ENCODE measurements at regions not wholly inside any gene's neighbourhood (a gene's known extent, or its start where the extent isn't known, plus 50 kb on each side); places are given as distances from the start of the nearest gene placed in this dataset.

- Mint-ChIP-seq H3K9me3 (peaks cover 13% of the 10 kb centered on the region), H3K4me3 (no peak overlapping the region), H3K36me3 (ENCODE audit: low read depth) (peaks cover 12% of the 10 kb centered on the region), H3K27ac (no peak overlapping the region), H3K4me1 (ENCODE audit: low read depth) (no peaks in the 10 kb centered on the region), H3K27me3 (ENCODE audit: insufficient read depth) (peaks cover 2% of the 10 kb centered on the region; the same call in 1 of the 2 replicates)
- TF ChIP-seq CTCF (IDR thresholded peaks at IDR 0.05): no peak
- no peak for DNase-seq
Measured at GRCh38 chr5:74216012-74216411, 424.5 kb downstream of the ENC1 start.

GRCh38 chr5:74212336-74212735 lies 428.2 kb downstream of the ENC1 start:
- Mint-ChIP-seq H3K27me3 (ENCODE audit: insufficient read depth) (no peaks in the 10 kb centered on the region; the same call in 1 of the 2 replicates), H3K36me3 (ENCODE audit: low read depth) (no peaks in the 10 kb centered on the region), H3K27ac (no peak overlapping the region), H3K9me3 (no peaks in the 10 kb centered on the region), H3K4me1 (ENCODE audit: low read depth) (peaks cover 2% of the 10 kb centered on the region), H3K4me3 (no peak overlapping the region)
- peak; percentile 74 for TF ChIP-seq CTCF (IDR thresholded peaks at IDR 0.05)
- DNase-seq: peak; percentile 38

DNA sequence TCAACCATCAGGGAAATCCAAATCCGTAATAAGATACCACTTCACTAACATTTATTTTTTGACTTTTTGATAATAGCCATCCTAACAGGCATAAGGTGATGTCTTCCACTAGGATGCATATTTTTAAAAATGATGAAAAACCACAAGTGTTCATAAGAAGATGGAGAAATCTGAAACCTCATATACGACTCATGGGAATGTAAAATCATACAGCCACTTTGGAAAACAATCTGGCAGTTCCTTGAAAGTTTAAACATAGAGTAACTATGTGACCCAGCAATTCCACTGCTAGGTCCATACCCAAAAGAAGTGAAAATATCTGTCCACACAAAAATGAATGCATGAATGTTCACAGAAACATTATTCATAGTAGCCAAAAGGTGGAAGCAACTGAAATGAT lies 431.0 kb downstream of the ENC1 start:
- H3K27ac Mint-ChIP-seq: no peak overlapping the region
- no peaks in the 10 kb centered on the region for H3K9me3 Mint-ChIP-seq
- no peaks in the 10 kb centered on the region; the same call in 1 of the 2 replicates for H3K27me3 Mint-ChIP-seq (ENCODE audit: insufficient read depth)
- no peak for TF ChIP-seq CTCF (IDR thresholded peaks at IDR 0.05)
- H3K4me3 Mint-ChIP-seq: no peak overlapping the region
- no peaks in the 10 kb centered on the region for H3K36me3 Mint-ChIP-seq (ENCODE audit: low read depth)
- DNase-seq: no peak
- H3K4me1 Mint-ChIP-seq (ENCODE audit: low read depth): peaks cover 22% of the 10 kb centered on the region

GRCh38 chr5:74206579-74207550 lies 433.7 kb downstream of the ENC1 start:
- peak overlapping the region; percentile 17; the same call in 1 of the 2 replicates for H3K27ac Mint-ChIP-seq
- peak; percentile 84 for DNase-seq
- peak overlapping the region; percentile 49 for H3K4me3 Mint-ChIP-seq
- H3K27me3 Mint-ChIP-seq (ENCODE audit: insufficient read depth): no peaks in the 10 kb centered on the region; the same call in 1 of the 2 replicates
- H3K4me1 Mint-ChIP-seq (ENCODE audit: low read depth): peaks cover 27% of the 10 kb centered on the region
- TF ChIP-seq CTCF (IDR thresholded peaks at IDR 0.05): no peak
- no peaks in the 10 kb centered on the region for H3K36me3 Mint-ChIP-seq (ENCODE audit: low read depth)
- no peaks in the 10 kb centered on the region for H3K9me3 Mint-ChIP-seq

GRCh38 chr5:74205767-74206578 lies 434.6 kb downstream of the ENC1 start:
- peak overlapping the region; percentile 17; the same call in 1 of the 2 replicates for H3K27ac Mint-ChIP-seq
- H3K9me3 Mint-ChIP-seq: no peaks in the 10 kb centered on the region
- no peak for TF ChIP-seq CTCF (IDR thresholded peaks at IDR 0.05)
- DNase-seq: no peak
- peaks cover 36% of the 10 kb centered on the region for H3K4me1 Mint-ChIP-seq (ENCODE audit: low read depth)
- no peaks in the 10 kb centered on the region; the same call in 1 of the 2 replicates for H3K27me3 Mint-ChIP-seq (ENCODE audit: insufficient read depth)
- peak overlapping the region; percentile 49 for H3K4me3 Mint-ChIP-seq
- no peaks in the 10 kb centered on the region for H3K36me3 Mint-ChIP-seq (ENCODE audit: low read depth)
